ENCODE measurements at regions not wholly inside any gene's neighbourhood (a gene's known extent, or its start where the extent isn't known, plus 50 kb on each side); places are given as distances from the start of the nearest gene placed in this dataset.
A peak's percentile ranks its signal among the peaks of the same experiment; 100 is the strongest.

DNA sequence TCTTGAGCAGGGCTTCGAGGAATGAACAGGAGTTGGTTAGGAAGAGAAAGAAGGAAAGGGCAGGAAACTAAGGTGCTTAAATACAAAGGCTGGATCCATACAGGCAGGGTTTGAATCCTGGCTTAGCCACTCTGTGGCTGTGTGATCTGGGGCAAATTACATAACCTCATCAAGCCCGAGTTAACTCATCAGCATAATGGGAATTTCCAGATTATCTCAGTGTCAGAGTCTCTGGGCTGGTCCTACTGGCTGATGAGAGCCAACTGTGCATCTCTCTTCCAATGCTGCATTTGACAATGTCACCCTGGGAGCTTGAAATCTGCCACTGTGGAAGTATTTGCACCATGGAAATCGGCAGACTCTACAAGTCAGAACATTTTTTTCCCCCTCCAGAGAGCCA lies 83.8 kb upstream of the SLC6A6 start:
- DNase-seq = no peak

DNA sequence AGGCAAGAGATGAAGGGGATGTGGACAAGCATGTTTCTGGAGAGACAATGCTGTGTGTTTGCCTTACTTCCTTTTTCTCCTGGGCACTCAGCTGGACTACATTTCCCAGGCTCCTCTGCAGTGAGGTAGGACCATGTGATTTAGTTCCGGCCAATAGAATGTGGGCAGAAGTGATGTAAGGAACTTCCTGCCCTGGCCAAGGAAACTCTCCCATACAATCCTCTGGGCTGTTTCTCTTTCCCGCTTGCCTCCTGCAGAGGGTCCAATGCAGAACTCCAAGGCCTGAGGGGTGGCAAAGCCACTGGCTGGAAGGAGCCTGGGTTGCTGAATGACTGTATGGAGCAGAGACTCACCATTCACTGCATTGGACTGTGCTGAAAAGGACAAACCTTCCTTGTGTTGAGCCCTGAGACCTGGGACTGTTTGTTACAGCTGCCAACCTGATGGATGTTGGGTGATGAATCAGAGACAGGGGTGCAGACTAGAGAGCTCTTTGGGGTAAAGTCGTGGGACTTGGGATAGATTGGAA lies 82.7 kb upstream of the SLC6A6 start:
- peak in 1 of 2 experiments; percentile 27 for DNase-seq

GRCh38 chr3:14320219-14320618 lies 82.2 kb upstream of the SLC6A6 start:
- DNase-seq = no peak

DNA sequence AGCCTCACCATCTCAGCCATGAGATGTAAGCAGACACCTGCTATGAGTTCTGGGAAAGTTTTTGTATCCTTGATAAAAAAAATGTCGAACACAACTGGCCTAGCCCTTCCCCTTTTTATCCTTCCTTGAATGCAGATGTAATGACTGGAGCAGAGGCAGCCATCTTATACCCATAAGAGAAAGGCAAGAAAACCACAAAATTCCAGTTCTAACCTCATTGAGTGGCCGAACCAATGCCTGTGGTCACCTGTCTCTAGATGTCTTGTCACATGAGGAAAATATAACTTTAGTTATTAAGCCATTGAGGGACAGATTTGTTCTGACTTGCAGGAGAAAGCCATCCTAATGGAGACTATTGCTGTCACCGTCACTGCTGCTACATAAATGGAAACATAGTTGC lies 80.4 kb upstream of the SLC6A6 start:
- no peak for DNase-seq

DNA sequence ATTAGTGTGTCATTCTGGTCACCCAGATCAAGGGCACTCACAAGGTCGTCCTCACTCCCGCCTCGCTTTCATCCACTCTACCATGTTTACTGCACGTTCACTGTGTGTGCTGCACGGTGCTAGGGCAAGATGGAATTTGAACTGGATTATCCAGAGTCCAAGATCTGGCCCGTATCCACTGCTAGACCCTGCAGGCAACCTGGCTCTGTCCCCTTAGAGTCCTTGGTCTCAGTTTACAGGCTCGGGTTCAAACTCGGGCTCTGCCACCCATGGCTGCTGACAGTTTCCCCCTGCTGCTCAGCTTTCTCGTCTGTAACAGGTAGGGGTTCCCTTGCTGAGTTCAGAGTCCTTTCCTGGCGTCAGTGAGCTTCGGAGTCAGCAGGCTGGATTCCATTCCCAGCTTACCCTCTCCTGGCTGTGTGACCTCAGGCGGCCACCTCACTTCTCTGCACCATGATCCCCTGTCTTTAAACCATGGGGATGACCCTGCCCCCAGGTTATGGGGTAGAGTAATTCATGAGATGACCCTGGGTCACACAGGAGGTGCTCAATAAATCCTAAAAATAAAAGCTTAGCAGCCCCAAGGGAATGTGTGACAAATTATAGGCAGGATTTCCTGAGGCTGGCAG lies 79.6 kb upstream of the SLC6A6 start:
- no peak for DNase-seq

DNA sequence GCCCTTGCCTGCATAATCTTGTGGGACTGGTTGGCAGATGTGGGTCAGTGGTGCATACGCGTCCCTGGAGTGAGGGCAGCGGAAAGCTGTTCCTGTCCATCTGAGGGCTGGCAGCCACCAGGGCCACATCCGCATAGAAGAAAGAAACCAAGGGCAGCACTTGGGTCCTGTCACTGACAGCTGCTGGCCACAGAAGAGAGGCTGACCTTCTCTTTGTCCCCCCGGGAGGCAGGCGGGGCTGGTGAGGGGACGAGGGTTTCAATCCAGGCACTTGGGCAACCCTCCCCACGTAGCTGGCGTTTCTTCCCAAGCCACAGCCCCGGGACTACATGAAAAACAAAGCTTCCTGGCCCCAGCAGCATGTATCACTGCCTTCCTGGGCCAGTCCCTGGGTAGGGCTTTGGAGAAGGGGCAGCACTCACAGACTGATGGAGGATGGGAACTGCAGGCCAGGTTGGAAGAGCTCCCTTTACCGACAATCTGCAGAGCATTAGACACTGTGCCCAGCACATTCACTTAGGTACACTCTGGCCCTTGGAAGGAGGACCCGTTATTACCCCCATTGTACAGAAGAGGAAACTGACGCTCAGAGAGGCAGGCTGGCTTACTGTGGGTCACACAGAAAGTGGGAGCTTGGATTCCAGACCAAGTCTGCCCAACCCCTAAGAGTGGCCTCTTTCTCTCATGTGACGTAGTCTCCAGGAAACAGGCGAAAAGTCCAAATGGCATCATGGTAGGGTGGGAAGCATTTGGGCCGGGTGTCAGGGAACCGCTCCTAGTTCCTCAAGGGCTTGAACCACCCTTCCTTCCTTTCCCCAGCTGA lies 78.8 kb upstream of the SLC6A6 start:
- no peak for DNase-seq

- DNase-seq = no peak
Observed at GRCh38 chr3:14324224-14324944, 78.0 kb upstream of the SLC6A6 start.

DNA sequence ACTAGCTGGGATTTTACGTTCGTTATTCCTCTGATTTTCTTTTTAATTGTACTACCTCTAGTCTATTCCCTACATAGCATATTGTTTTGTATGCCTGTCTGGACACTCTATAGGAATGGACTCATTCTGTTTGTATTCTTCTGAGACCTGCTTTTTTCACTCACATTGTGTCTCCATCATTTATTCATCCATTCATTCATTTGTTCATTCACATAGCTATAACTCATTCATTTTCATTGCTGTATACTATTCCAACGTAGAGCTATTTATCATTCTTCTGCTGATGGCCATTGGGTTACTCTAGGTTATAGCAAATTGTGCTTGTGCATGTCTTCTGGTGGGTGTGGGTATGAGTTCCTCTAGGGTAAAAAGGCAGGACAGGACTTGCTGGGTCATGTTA lies 74.0 kb upstream of the SLC6A6 start:
- DNase-seq = no peak

DNA sequence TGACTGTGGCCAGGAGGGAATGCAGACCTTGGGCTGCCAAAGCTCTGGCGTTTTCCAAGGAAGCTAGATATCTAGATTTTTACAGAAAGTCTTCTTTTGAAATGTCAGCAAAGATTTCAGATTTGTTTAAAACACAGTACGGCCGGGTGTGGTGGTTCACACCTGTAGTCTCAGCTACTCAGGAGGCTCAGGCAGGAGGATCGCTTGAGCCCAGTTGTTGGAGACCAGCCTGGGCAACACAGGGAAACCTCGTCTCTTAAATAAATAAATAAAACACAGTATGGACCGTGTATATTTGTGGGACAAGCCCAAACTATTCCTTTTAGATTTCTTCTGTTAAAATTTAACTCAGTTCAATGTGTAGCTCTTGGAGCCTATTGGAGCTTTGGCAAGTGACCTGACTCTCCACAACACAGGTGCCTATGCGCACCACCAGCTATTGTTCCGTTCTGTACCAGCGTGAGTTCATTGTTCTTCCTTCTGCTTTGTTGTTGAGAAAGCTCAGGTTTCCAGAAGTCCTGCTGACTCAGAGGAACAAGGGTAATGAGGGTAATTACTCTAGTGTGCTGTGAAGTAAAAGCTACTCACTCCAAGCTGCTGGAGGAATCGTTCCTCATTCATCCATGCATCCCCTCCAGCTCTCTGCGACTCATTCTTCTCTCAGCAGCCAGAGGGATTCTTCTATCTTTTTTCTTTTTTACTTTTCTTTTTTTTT lies 73.1 kb upstream of the SLC6A6 start:
- peak in 1 of 2 experiments; percentile 10 for DNase-seq

DNA sequence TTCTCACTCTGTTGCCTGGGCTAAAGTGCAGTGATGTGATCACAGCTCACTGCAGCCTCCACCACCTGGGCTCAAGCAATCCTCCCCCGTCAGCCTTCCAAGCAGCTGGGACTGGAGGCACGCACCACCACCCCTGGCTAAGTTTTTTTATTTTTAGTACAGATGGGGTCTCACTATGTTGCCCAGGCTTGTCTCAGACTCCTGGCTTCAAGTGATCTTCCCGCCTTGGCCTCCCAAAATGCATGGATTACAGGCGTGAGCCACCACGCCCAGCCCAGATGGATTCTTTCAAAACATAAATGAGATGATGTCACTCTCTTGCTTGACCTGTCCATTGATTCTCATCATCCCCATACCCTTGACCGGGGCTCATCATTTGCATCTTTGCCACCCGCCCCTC lies 72.6 kb upstream of the SLC6A6 start:
- no peak for DNase-seq

- DNase-seq = no peak
Observed at GRCh38 chr3:14330508-14330907, 71.9 kb upstream of the SLC6A6 start.

GRCh38 chr3:14331251-14331650 lies 71.2 kb upstream of the SLC6A6 start:
- no peak for DNase-seq

GRCh38 chr3:14332392-14332791 lies 70.0 kb upstream of the SLC6A6 start:
- no peak for DNase-seq

GRCh38 chr3:14333215-14333614 lies 69.2 kb upstream of the SLC6A6 start:
- DNase-seq = no peak

- DNase-seq = no peak
Observed at GRCh38 chr3:14333621-14334020, 68.8 kb upstream of the SLC6A6 start.

GRCh38 chr3:14334136-14334535 lies 68.3 kb upstream of the SLC6A6 start:
- no peak for DNase-seq

- DNase-seq = peak in 1 of 2 experiments; percentile 3
Observed at GRCh38 chr3:14334936-14335335, 67.5 kb upstream of the SLC6A6 start.

DNA sequence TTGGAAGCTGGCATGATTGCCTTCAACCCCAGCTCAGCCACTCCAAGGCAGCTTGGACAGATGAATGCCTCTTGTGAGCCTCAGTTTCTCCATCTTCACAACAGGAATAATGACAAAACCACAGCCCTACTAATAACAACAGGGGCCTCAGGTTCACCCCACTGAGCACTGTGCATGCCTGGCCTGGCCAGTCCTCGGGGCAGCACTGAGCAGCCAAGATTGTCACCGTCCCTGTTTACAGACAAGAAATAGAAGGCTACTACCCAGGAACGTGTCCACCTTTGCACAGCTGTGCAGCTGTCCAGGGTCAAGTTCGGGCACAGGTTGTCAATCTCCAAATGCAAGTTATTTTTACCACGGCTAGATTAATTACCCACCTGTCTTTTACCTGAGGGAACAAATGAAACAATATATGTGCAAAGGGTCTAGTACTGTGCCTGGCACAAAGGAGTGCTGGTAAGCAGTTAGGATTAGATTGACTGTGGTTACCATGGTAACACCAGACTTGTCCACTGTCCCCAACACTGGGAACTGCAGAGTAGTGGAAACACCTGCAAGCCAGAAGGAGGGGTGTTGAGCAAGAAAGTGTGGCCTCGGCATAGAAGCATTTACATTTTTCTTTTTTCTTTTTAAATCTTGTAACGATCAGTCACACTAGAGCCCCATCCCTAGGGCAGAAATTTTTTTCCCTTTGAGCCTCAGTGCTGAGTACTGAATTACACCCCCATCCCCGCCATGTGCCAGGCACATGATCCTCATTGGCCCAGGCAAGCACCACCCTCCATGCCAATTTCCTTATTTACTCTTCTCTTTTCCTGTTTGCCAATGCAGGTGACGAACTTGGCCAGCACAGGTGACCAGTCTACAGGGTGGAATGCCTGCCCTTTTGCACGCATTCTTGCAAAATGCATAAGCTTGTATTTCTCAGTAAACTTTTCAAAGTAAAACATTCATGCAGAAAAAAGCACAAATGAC lies 66.3 kb upstream of the SLC6A6 start:
- peak in 1 of 2 experiments; percentile 7 for DNase-seq

GRCh38 chr3:14336749-14337598 lies 65.4 kb upstream of the SLC6A6 start:
- no peak for DNase-seq

GRCh38 chr3:14337828-14338227 lies 64.6 kb upstream of the SLC6A6 start:
- DNase-seq = peak in 1 of 2 experiments; percentile 27

- DNase-seq = no peak
Observed at GRCh38 chr3:14338242-14338641, 64.2 kb upstream of the SLC6A6 start.

Measured in NCI-H524 (cell line).